Hematopoietic multipotent progenitor cell treated with erythropoietin and hydrocortisone succinate and interleukin-3 and kit ligand, for 4 days (in vitro differentiated cells): ENCODE measurements at regions not wholly inside any gene's neighbourhood (a gene's known extent, or its start where the extent isn't known, plus 50 kb on each side); places are given as distances from the start of the nearest gene placed in this dataset.

Experiments used
- DNase-seq: peaks from one replicate; pipeline ENCODE4 v3.0.0-alpha.2; 2015

DNA sequence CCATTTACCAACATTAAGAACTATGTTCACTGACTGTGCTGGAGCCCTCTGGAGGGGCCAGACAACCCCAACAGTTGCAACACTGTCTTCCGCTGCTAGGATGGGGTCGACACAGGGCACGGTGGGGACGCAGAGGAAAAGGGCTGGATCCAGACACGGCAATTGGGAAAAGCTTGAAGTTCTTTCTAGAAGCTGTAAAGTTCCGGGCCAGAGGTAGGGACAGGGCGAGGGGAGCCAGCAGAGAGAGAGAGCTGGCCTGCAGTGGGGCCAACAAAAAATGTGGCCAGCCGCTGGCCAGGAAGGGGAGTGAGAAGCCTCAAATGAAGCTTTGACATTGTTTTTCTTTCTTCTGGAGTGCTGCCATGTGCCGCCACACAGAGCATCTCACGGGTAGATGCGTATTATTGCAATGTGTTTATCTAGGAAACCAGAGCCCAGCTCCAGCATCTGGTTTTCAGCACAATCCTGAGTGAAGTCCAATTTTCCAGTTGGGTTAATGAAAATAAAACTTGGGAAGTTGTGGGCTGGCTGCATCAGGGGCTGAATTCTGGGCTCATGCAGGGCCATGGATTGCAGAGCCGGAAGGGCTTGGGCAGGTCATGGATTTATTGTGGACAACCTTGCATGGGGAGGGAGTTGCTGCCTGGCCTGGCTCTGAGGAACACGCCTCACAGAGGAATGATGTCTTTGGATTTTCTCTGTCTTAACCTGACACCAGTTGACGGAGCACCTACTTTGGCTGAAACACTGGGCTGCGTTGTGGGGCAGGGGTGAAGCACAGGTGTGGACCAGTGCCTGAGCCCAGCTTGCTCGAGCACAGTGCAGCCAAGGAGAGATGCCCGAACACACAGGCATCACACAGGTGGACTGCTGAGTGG lies 67.6 kb upstream of the AMPD3 start:
- no peak for DNase-seq

DNA sequence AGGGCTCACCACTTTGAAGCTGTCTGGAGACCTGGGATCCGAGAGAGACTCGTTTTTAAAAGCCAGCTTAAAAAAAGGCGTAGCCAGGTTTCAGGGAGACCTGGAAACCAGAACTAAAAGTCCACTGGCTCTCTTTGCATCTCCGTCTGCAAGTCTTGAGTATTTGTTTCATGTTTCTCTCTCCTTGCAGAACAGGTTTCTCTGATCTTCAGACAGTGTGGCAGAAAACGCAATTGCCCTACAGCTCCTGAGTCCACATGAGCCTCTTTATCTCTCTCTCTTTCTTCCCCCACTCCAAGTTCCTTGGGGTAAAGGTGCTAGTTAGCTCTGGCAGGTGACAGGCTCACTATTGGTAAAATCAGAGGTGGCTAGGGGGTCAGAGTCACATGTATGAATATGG lies 67.0 kb upstream of the AMPD3 start:
- DNase-seq = no peak

GRCh38 chr11:10388574-10388973 lies 66.5 kb upstream of the AMPD3 start:
- DNase-seq = no peak

- no peak for DNase-seq
Observed at GRCh38 chr11:10390375-10390774, 64.7 kb upstream of the AMPD3 start.

DNA sequence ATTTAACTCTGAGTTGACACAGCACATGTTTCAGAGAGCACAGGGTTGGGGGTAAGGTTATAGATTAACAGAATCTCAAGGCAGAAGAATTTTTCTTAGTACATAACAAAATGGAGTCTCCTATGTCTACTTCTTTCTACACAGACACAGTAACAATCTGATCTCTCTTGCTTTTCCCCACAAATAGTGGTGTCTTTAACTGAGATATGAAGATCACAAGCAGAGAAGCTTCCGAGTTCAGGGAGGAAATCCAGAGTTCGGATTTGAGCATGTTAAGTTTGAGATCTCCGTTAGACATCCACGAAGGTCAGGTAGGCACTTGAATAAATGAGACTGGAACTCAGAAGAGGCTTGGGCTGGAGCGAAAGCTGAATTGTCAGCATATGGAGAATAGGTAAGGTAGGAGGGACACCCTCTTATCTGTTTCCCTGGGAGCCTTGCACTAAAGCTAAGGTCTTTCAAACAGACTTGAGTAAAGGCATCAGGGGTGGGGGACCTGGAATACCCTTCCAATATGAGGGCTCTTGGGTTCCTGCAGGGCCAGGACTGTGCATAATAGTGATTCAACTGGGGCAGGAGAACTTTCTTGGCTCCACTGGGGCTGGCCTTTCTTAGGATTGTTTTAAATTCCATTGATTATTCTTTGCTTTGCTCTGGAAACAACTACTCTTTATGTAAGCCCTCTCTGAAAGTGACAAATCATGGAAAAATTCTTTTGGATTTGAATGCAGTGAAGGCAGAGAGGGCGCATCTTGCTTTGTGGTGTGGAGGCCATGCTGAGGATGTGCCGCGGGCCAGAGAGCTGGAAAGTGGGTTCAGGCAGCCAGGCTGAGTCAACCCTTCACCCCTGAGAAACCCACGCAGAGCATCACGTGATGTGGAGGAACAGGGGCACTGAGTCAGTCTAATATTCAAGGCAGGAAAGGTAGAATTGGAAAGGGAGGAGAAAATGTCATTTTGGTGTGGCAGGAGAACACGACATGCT lies 62.7 kb upstream of the AMPD3 start:
- DNase-seq = no peak

DNA sequence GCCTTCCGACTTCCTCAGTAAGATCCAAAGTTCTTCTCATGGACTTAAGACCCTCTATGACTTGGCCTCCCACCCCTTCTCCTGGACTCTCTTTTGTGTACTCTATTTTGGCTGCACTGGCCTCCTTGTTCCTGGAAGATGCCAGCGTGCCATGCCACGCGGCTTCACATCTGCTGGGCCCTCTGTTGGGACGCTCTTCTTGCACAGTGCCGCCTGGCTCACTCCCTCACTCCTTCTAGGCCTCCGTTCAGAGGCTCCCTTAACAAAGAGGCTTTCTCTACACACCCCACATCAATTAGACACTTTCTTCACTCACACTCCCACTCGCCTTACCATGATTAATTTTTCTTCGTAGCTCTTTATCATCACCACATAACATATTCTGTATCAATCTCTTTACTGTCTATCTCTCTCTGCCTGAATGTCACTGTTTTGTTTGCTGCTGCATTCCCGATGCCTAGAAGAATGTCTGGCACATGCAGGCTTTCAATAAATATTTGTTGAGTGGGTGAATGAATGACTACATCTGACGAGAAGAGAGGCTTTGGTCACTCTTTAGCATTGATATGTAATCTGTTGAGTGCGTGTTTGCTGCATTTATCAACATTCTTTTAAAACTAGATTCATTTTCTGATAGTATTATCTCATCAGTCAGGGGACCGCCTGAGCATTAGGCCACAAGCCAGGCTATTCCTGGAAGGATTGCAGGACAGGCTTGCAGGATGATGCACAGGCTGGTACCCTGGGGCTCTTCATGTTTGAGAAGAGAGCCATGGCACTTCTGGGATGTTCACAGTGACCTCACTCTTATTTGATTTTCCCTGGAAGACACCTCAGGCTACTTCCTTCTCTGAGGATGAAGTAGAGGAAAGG lies 60.6 kb upstream of the AMPD3 start:
- DNase-seq = no peak

DNA sequence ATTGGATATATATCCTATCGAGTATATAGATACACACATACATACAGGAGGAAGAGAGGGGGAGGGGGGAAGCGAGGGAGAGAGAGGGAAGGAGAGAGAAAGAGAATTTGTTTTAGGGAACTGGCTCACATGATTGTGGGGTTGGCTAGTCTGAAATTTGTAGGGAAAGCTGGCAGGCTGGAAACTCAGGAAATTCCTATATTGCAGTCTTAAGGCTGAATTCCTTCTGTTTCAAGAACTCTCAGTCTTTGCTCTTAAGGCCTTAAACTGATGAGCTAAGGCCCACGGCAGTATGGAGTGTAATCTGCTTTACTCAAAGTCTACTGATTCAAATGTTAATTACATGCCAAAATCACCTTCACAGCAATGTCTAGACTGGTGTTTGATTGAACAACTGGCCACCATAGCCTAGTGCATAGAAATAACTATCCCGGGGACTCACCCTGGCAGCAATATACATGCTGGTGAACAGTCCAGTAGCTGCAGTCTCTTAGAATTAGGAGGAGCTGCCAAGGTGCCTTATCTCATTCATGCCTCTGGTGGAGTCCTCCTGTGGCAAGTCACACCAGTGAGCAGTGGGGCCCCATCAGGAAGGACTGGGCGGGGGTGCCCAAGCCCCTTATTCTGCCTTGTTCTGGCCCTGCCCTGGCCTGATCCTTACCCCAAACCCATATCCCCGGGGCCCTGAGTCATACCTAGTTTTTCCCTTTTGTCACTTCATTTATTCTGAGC lies 59.7 kb upstream of the AMPD3 start:
- DNase-seq = peak; percentile 78

GRCh38 chr11:10396771-10397170 lies 58.3 kb upstream of the AMPD3 start:
- DNase-seq = no peak

DNA sequence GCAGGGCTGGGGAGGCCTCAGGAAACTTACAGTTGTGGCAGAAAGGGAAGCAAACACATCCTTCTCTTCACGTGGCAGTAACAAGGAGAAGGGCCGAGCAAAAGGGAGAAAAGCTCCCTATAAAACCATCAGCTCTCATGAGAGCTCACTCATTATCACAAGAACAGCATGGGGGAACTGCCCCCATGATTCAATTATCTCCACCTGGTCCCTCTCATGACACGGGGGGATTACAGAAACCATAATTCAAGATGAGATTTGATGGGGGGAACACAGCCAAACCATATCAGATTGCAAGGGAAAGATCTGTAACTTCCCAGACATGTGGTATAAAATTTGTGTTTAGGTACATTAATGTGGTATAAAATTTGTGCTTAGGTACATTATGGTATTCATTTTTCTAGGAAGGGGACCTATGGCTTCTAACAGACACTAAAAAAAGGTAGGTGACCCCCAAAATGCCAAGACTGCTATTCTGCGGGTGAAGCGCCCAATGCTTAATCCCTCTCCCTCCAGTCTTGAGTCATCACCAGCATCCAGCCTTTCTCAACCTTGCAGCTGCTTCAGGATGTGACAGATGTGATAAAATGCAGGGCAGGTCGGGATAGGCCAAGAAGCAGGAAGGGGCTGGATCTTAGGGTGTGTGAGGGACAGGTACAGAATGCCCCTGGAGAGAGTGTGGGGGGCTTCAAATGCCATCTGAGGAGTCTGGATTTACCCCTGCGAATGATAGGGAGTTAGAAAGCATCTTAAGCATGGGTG lies 57.7 kb upstream of the AMPD3 start:
- DNase-seq = no peak

- peak; percentile 45 for DNase-seq
Observed at GRCh38 chr11:10398525-10398924, 56.5 kb upstream of the AMPD3 start.

GRCh38 chr11:10400856-10401255 lies 54.2 kb upstream of the AMPD3 start:
- peak; percentile 49 for DNase-seq

DNA sequence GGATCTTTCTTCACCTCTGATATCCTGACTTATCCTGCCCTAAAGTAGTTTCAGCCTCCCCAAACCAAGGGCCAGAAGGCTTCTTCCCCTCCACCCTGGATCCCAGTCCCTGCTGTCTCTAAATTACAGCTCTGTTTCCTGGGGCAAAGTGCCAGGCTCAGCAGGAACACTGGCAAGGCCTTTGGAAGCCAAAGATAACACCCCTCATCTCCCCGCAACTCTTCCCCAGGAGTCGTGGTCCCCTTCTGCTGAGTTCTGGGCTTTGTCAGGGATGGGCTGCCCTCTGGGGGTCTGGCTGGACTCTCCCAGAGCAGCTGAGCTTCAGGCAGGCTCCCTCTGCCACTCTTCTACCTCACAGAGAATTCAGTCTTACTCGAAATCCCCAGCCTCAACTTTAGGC lies 53.8 kb upstream of the AMPD3 start:
- DNase-seq = no peak

DNA sequence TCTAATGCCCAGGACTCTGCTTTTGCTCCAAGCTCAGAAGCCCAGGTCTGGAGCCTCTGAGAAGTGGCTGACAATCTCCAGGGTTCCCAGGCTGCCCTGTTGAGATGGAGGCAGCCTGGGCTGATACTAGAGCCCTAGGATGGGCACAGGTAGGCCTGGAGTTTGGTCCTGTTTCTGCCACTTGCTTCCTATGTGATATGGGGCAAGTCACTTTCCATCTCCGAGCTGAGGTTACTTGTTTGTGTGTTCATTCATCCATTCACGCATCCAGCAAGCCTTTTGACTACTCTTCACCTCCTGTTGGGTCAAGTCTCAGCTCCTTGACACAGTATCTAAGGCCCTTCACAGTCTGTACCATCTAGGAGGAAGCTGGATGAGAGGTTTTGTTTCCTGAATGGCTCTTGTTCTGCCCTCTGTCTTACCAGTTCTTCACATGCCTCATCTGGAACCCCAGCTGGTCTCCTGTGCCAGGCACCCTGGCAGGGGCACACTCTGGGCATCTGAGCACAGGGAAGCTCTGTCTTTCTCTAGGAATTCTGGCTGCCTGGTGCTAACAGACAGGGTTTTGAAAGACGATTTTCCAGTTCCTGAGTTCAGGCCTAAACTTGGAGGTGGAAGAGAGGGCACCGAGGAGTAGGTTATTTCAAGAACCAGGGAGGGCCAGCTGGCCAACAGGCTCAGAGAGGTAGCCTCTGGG lies 53.2 kb upstream of the AMPD3 start:
- DNase-seq = no peak
